IMR-90 (cell line): ENCODE measurements at regions not wholly inside any gene's neighbourhood (a gene's known extent, or its start where the extent isn't known, plus 50 kb on each side); places are given as distances from the start of the nearest gene placed in this dataset.

Source experiments
- ATAC-seq: fragments of 200-7000 bp; cut with Tn5 transposase; 2 replicates; pipeline ENCODE4 v1.9.1; 2020; ENCODE audit warnings: low read depth, mild to moderate bottlenecking, moderate library complexity
- BruUV-seq: library from RNA; stranded (reverse); fragments of 400-500 nt; replicated peaks from 2 replicates; lab custom pipeline; 2021; lab: Mats Ljungman, UMichigan
- CTCF ChIA-PET: fragments of 300-600 bp; formaldehyde crosslinking; extraction: SDS; loops from one replicate; lab custom pipeline; 2021; ENCODE audit warnings: antibody characterized with exemption; lab: Yijun Ruan, JAX
- POLR2A ChIA-PET: fragments of 300-600 bp; sonication (Branson Sonifier 250); formaldehyde crosslinking; loops from one replicate; lab custom pipeline; 2022; ENCODE audit warnings: antibody characterized with exemption; ENCODE audit not compliant: unreplicated experiment; lab: Charles Lee
- DNase-seq: peaks from one replicate; pipeline ENCODE4 v3.0.0; 2013
- H2AFZ ChIP-seq: replicated peaks from 2 replicates; pipeline ENCODE3; 2013; ENCODE audit warnings: low read length, mild to moderate bottlenecking; ENCODE audit not compliant: poor library complexity
- H2AK5ac ChIP-seq: 2 replicates; pipeline ENCODE4 v1.6.1; 2013; ENCODE audit warnings: low read depth, low read length, inconsistent platforms
- H2AK9ac ChIP-seq: replicated peaks from 2 replicates; pipeline ENCODE3; 2013; ENCODE audit warnings: mild to moderate bottlenecking, low read depth, low read length, moderate library complexity; ENCODE audit not compliant: poor library complexity
- H2BK120ac ChIP-seq: 2 replicates; pipeline ENCODE4 v1.6.1; 2013; ENCODE audit warnings: low read depth, low read length, inconsistent platforms
- H2BK15ac ChIP-seq: 3 replicates; pipeline ENCODE4 v1.6.1; 2013; ENCODE audit warnings: low read depth, low read length, inconsistent platforms
- H2BK20ac ChIP-seq: 2 replicates; pipeline ENCODE4 v1.6.1; 2013; ENCODE audit warnings: low read depth, mild to moderate bottlenecking, inconsistent platforms, low read length, moderate library complexity
- H2BK5ac ChIP-seq: 2 replicates; pipeline ENCODE4 v1.6.1; 2013; ENCODE audit warnings: mild to moderate bottlenecking, low read depth, low read length, inconsistent platforms; ENCODE audit not compliant: poor library complexity, severe bottlenecking
- H3K14ac ChIP-seq: replicated peaks from 2 replicates; pipeline ENCODE4 v1.6.1; 2013; ENCODE audit warnings: low read depth, low read length, inconsistent platforms
- H3K18ac ChIP-seq: 2 replicates; pipeline ENCODE4 v1.6.1; 2013; ENCODE audit warnings: low read depth, low read length, control low read depth
- H3K23ac ChIP-seq: 2 replicates; pipeline ENCODE4 v1.6.1; 2013; ENCODE audit warnings: low read depth, low read length, inconsistent platforms
- H3K27ac ChIP-seq: 2 replicates; pipeline ENCODE4 v1.5.1; 2013; ENCODE audit warnings: mild to moderate bottlenecking, control low read depth, low read length; ENCODE audit not compliant: insufficient read depth
- H3K27me3 ChIP-seq: 2 replicates; pipeline ENCODE4 v1.6.1; 2013; ENCODE audit warnings: low read length; ENCODE audit not compliant: control insufficient read depth, insufficient read depth
- H3K36me3 ChIP-seq: 2 replicates; pipeline ENCODE4 v1.6.1; 2013; ENCODE audit warnings: low read length, mixed read lengths; ENCODE audit not compliant: control insufficient read depth, insufficient read depth
- H3K4ac ChIP-seq: 2 replicates; pipeline ENCODE4 v1.6.1; 2013; ENCODE audit warnings: low read depth, low read length, inconsistent platforms
- H3K4me1 ChIP-seq: 2 replicates; pipeline ENCODE4 v1.6.1; 2013; ENCODE audit warnings: low read length, mixed read lengths; ENCODE audit not compliant: control insufficient read depth, insufficient read depth
- H3K4me2 ChIP-seq: 2 replicates; pipeline ENCODE4 v1.6.1; 2013; ENCODE audit warnings: low read depth, mild to moderate bottlenecking, control low read depth, low read length, moderate library complexity
- H3K4me3 ChIP-seq: 2 replicates; pipeline ENCODE4 v1.5.1; 2013; ENCODE audit warnings: low read depth, mild to moderate bottlenecking, control low read depth, low read length, moderate library complexity; ENCODE audit not compliant: insufficient read depth
- H3K56ac ChIP-seq: 2 replicates; pipeline ENCODE4 v1.6.1; 2013; ENCODE audit warnings: low read length, inconsistent platforms; ENCODE audit not compliant: insufficient read depth; ENCODE audit errors: extremely low read depth
- H3K79me1 ChIP-seq, 2 experiments: 2 replicates each; pipeline ENCODE4 v1.6.1; 2013; ENCODE audit warnings: low read length in 2 of 2, inconsistent platforms in 1 of 2, low read depth in 1 of 2
- H3K9ac ChIP-seq: 2 replicates; pipeline ENCODE4 v1.6.1; 2013; ENCODE audit warnings: low read depth, low read length, control low read depth
- H3K9me1 ChIP-seq: 2 replicates; pipeline ENCODE4 v1.6.1; 2013; ENCODE audit warnings: low read length, inconsistent platforms; ENCODE audit not compliant: insufficient read depth
- H3K9me3 ChIP-seq: 2 replicates; pipeline ENCODE4 v1.6.1; 2013; ENCODE audit warnings: low read length; ENCODE audit not compliant: control insufficient read depth, insufficient read depth
- H4K20me1 ChIP-seq: 2 replicates; pipeline ENCODE4 v1.6.1; 2013; ENCODE audit warnings: low read length, inconsistent platforms; ENCODE audit not compliant: insufficient read depth
- H4K5ac ChIP-seq: 2 replicates; pipeline ENCODE4 v1.6.1; 2013; ENCODE audit warnings: mild to moderate bottlenecking, low read depth, low read length, control low read depth
- H4K8ac ChIP-seq, 2 experiments: 2 replicates each; pipeline ENCODE4 v1.6.1; 2013; ENCODE audit warnings: low read depth in 2 of 2, low read length in 2 of 2, control low read depth in 1 of 2, inconsistent platforms in 1 of 2
- H4K91ac ChIP-seq: 2 replicates; pipeline ENCODE4 v1.6.1; 2013; ENCODE audit warnings: low read depth, low read length, inconsistent platforms; ENCODE audit not compliant: insufficient read depth
- MAZ ChIP-seq: IDR thresholded peaks from 2 replicates; pipeline ENCODE4 v1.6.1; 2012; ENCODE audit warnings: low read depth, mild to moderate bottlenecking, low read length, improper control_type of control experiment, moderate library complexity, borderline replicate concordance
- RAD21 ChIP-seq: IDR thresholded peaks from 2 replicates; pipeline ENCODE4 v1.6.1; 2012; ENCODE audit warnings: low read length, improper control_type of control experiment
- WGBS, 2 experiments: methylation state at CpG; one replicate each; pipeline versions ENCODE4 v1.1.5 to v1.1.7; 2013; ENCODE audit warnings: missing lambda C conversion rate in 2 of 2; ENCODE audit not compliant: insufficient read length in 1 of 2; ENCODE audit errors: extremely low coverage in 2 of 2; 5-methylcytosine and 5-hydroxymethylcytosine counted together
- dilution Hi-C: fragments of 300-500 bp; cut with HindIII; formaldehyde crosslinking; loops from one replicate; pipeline ENCODE4 v1.14.3; 2018; ENCODE audit warnings: low sequenced_read_pairs; ENCODE audit not compliant: unreplicated experiment
- in situ Hi-C: fragments of 300-500 bp; cut with MboI; formaldehyde crosslinking; loops from 3 replicates; pipeline ENCODE4 v1.14.3; 2019; ENCODE audit warnings: low sequenced_read_pairs, inconsistent platforms, mixed read lengths
- intact Hi-C: fragments of 100-400 bp; cut with micrococcal nuclease; formaldehyde crosslinking; loops from 2 replicates; pipeline ENCODE4 v1.10.0; 2022
- TF ChIP-seq, protein P1 (sequence below): conservative IDR thresholded peaks from 2 replicates; pipeline ENCODE4 v1.5.1; 2012; ENCODE audit warnings: mild to moderate bottlenecking, low read depth, low read length, improper control_type of control experiment

DNA sequence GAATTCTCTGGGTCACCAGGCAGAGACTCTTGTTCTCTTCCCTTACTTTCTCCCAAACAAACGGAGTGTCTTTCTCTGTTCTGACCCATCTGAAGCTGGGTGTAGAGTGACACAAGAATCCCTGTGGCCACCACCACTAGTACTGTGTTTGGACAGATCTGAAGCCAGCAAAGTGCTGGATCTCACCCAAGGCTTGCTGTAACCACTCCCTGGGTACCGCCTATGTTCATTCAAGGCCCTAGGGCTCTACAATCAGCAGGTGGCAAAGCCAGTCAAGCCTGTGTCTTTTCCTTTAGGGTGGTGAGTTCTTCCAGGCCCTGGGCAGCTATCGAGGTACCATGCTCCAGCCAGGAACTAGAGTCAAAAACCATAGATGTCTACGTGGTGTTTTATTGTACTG lies 149.2 kb upstream of the CTNNB1 start:
- Histone ChIP-seq H3K9ac (no peak overlapping the region), H3K79me1 (no peaks in the 10 kb centered on the region), H4K5ac (no peak overlapping the region), H2BK5ac (no peak overlapping the region), H4K91ac (no peak overlapping the region), H3K4me1 (no peaks in the 10 kb centered on the region), H3K23ac (no peak overlapping the region), H3K9me3 (0 out of 2 replicates have a peak, but pooled peaks cover 2% of the 10 kb centered on the region), H3K18ac (no peak overlapping the region), H4K20me1 (no peaks in the 10 kb centered on the region), H2AK5ac (no peak overlapping the region), H3K9me1 (no peaks in the 10 kb centered on the region), H3K27me3 (no peaks in the 10 kb centered on the region), H3K4me2 (no peak overlapping the region), H2BK15ac (no peak overlapping the region), H2AK9ac (no peak overlapping the region), H3K36me3 (no peaks in the 10 kb centered on the region), H3K4me3 (no peak overlapping the region), H2AFZ (no peak overlapping the region), H4K8ac (no peak overlapping the region), H2BK120ac (no peak overlapping the region), H3K4ac (no peak overlapping the region), H2BK20ac (no peak overlapping the region), H3K56ac (no peak overlapping the region), H3K27ac (no peak overlapping the region), H3K14ac (no peak overlapping the region)
- CTCF ChIA-PET = no interaction called here
- TF ChIP-seq, protein P1, sequence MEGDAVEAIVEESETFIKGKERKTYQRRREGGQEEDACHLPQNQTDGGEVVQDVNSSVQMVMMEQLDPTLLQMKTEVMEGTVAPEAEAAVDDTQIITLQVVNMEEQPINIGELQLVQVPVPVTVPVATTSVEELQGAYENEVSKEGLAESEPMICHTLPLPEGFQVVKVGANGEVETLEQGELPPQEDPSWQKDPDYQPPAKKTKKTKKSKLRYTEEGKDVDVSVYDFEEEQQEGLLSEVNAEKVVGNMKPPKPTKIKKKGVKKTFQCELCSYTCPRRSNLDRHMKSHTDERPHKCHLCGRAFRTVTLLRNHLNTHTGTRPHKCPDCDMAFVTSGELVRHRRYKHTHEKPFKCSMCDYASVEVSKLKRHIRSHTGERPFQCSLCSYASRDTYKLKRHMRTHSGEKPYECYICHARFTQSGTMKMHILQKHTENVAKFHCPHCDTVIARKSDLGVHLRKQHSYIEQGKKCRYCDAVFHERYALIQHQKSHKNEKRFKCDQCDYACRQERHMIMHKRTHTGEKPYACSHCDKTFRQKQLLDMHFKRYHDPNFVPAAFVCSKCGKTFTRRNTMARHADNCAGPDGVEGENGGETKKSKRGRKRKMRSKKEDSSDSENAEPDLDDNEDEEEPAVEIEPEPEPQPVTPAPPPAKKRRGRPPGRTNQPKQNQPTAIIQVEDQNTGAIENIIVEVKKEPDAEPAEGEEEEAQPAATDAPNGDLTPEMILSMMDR = no peak
- TF ChIP-seq MAZ (no peak), RAD21 (no peak)
- dilution Hi-C loops (no loop called here), intact Hi-C loops (no loop called here), in situ Hi-C loops (no loop called here)
- WGBS, 2 experiments = no CpG with 5 or more reads among the region's 4 CpGs
- POLR2A ChIA-PET = no interaction called here
- no TSS peak for BruUV-seq
- ATAC-seq = no peak
- no peak for DNase-seq
